GM12872 (cell line): ENCODE measurements at regions not wholly inside any gene's neighbourhood (a gene's known extent, or its start where the extent isn't known, plus 50 kb on each side); places are given as distances from the start of the nearest gene placed in this dataset.

Experiments used
- CTCF ChIP-seq: IDR thresholded peaks from 3 replicates; pipeline ENCODE4 v1.5.1; 2011; ENCODE audit warnings: low read depth, mild to moderate bottlenecking, low read length, moderate library complexity; ENCODE audit not compliant: insufficient read depth

- TF ChIP-seq CTCF = no peak
Observed at GRCh38 chr9:30348904-30349303, 2035.5 kb upstream of the ACO1 start.

DNA sequence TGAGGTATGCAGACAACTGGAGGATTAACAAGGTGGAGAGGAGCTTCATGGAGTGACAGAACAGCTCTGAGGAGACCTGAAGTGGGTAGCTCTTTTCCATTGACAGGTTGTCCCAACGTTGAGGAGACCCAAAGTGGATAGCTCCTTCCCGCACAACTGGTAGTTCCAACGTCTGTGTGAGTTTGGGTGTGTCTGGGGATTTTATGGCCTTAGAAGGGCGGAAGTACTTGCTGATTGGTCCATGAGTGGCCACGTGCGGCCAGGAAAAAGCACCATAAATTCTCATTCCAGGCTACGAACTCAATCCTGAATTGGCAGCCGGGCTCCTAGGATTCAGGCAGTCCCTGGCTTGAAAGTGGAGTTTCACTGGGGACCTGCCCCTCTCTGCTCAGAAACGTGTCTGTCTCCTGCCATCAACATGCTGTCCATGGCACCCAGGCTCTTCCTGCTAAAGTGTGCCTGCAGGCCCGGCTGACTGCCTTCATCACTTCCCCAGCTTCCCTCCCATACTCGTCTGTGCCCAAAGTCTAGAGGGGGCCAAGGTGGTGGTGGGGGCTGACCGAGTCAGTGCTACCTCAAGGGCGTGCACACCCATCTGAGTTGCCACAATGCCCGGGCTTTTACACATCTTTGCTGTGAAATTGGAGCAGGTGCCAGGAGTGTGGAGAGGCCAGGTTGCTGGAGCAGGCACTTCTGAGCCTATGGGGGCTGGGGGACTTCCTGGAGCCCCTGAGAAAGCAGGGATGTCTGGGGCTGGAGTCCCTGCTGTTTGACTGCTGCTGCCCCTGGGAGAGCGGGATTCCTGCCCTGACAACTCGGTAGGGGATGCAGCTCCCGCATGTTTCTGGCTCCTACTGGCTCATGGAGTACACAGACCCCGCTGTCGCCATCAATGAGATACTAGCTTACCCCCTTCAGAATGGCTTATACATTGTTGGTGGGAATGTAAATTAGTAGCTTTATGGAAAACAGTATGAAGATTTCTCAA is 2034.6 kb upstream of the ACO1 start:
- TF ChIP-seq CTCF = no peak

DNA sequence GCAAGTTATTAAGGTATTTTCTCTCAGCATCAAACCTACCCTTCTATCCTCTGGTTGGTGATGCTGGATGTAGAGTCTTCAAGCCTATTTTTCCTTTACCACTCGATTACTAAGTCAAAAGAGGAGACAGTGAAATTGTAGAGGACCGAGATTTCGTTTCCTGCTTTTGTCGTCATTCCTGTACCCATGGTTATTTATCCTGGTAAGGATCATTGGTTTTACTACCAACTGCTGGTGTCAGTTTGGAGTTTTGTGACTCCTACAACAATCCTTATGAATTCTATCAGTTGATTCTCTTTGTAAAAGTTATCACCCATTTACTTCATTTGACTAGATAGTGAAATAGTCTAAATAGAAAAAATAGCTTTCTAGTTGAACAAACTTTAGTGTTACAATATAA is 2028.2 kb upstream of the ACO1 start:
- TF ChIP-seq CTCF = no peak

DNA sequence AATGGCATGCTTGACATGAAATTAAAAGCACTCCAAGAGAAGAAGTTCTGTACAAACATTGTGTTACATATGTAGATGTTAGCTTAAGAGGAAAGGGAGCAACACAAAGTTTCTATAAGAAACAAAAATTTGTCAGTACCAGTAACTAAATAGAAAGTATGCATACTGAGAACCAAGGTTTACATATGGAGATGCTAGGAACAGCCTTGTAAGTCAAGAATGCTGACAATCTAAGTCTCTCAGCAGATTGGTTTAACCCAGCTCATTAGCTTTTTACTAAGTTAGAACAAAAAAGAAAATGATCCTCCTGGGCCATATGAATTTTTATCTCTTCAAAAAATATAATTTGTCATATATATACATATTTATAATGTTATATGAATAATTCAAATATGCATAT is 2022.1 kb upstream of the ACO1 start:
- TF ChIP-seq CTCF = no peak

- TF ChIP-seq CTCF = no peak
Observed at GRCh38 chr9:30382271-30382670, 2002.2 kb upstream of the ACO1 start.

DNA sequence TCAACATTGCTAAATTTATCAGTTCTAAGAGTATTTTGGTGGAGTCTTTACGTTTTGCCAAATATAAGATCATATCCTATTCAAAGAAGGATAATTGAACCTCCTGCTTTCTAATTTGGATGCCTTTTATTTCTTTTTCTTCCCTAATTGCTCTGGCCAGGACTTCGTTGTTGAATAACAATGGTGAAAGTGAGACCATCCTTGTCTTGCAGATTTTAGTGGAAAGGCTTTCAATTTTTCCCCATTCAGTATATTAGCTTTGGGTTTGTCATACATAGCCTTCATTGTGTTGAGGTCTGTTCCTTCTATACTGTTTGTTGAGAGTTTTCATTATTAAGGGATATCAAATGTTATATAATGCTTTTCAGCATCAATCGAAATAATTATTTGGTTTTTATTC is 1974.2 kb upstream of the ACO1 start:
- TF ChIP-seq CTCF = no peak

GRCh38 chr9:30411571-30411970 is 1972.9 kb upstream of the ACO1 start:
- no peak for TF ChIP-seq CTCF
